ENCODE measurements at regions not wholly inside any gene's neighbourhood (a gene's known extent, or its start where the extent isn't known, plus 50 kb on each side); places are given as distances from the start of the nearest gene placed in this dataset.

- TF ChIP-seq CTCF (conservative IDR thresholded peaks at IDR 0.05 in 1 of 2, IDR thresholded peaks at IDR 0.05 in 1 of 2; ENCODE audit: extremely low read depth in 1 of 2, insufficient read depth in 1 of 2, low read depth in 1 of 2, low read length in 2 of 2) (no peak), EZH2 (IDR thresholded peaks at IDR 0.05; ENCODE audit: borderline replicate concordance, low read length) (no peak)
Measured at GRCh38 chr16:55203570-55203969, 120.4 kb upstream of the IRX6 start.
